Heart left ventricle (tissue), 13 donors: ENCODE measurements at regions not wholly inside any gene's neighbourhood (a gene's known extent, or its start where the extent isn't known, plus 50 kb on each side); places are given as distances from the start of the nearest gene placed in this dataset.
"Not testable (repeated sequence)": the region's sequence is repeated elsewhere in the genome, so short reads cannot be mapped to it uniquely, and the experiment has no call there.

Experiments used
- POLR2A ChIP-seq, 2 donors: fragments of 450-650 bp; IDR thresholded peaks; one replicate each; pipeline ENCODE4 v1.6.1; 2017; ENCODE audit warnings: antibody characterized with exemption in 2 of 2, mild to moderate bottlenecking in 2 of 2, moderate library complexity in 2 of 2
- TF ChIP-seq, protein P1 (sequence below), 12 donors: fragments of 200-600 bp; sonication (generic) in 4 of 12; IDR thresholded peaks; one replicate each; pipeline versions ENCODE4 v1.5.0 to v1.8.0; 2018 to 2022; ENCODE audit warnings: antibody characterized with exemption in 12 of 12, mild to moderate bottlenecking in 5 of 12
- donor health status: ischemic (EF 13 %, LVEDD 7.1; RV severe dilation, severe dysfunction).
- donor health status: DM: no; HTN: yes; CAD: no.
- donor health status: DM: no; HTN: no; CAD: no.
- donor health status: ischemic (EF 25% LVEDD 6.9; RV normal size, moderate dysfunction).
- donor health status: ischemic (EF 25% LVEDD 5.7; RV mildly dilated, moderate dysfunction).
- donor health status: ischemic (EF 35%, LVEDD 5.7; RV mildly dilated, moderate dysfunction).
- donor health status: nonischemic (EF 11% LVEDD 7.7; RV severe dilation, severe dysfunction).
- donor health status: DM: yes; HTN: yes; CAD: no.
- donor health status: PGD.
- donor health status: ischemic (EF 29% LVEDD 5.4; RV normal size, mild dysfunction).
- donor health status: nonischemic (EF 23%, LVEDD 6.1; RV moderate dilation, normal function).

DNA sequence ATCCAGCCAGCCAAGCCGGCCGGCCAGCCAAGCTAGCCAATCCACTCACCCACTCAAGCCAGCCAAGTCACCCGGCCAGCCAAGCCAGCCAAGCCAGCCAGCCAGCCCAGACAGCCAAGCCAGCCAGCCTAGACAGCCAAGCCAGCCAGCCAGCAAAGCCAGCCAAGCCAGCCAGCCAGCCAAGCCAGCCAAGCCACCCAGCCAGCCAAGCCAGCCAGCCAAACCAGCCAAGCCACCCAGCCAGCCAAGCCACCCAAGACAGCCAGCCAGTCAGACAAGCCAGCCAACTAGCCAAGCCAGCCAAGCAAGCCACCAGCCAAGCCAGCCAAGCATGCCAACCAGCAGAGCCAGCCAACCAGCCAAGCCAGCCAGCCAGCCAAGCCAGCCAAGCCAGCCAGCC lies 322.7 kb upstream of the PLGLB2 start:
- TF ChIP-seq POLR2A (IDR thresholded peaks at IDR 0.05) = not testable (repeated sequence)
- TF ChIP-seq, protein P1, sequence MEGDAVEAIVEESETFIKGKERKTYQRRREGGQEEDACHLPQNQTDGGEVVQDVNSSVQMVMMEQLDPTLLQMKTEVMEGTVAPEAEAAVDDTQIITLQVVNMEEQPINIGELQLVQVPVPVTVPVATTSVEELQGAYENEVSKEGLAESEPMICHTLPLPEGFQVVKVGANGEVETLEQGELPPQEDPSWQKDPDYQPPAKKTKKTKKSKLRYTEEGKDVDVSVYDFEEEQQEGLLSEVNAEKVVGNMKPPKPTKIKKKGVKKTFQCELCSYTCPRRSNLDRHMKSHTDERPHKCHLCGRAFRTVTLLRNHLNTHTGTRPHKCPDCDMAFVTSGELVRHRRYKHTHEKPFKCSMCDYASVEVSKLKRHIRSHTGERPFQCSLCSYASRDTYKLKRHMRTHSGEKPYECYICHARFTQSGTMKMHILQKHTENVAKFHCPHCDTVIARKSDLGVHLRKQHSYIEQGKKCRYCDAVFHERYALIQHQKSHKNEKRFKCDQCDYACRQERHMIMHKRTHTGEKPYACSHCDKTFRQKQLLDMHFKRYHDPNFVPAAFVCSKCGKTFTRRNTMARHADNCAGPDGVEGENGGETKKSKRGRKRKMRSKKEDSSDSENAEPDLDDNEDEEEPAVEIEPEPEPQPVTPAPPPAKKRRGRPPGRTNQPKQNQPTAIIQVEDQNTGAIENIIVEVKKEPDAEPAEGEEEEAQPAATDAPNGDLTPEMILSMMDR (IDR thresholded peaks at IDR 0.05) = not testable (repeated sequence)
